EH (cell line): ENCODE measurements at regions not wholly inside any gene's neighbourhood (a gene's known extent, or its start where the extent isn't known, plus 50 kb on each side); places are given as distances from the start of the nearest gene placed in this dataset.

Experiments used
- DNase-seq: peaks from one replicate; pipeline ENCODE4 v3.0.0-alpha.2; 2015; ENCODE audit warnings: low read depth

GRCh38 chr17:6212766-6213165, 142.6 kb downstream of the WSCD1 start:
- no peak for DNase-seq

GRCh38 chr17:6209829-6210228, 139.7 kb downstream of the WSCD1 start:
- DNase-seq, result no peak

- DNase-seq, result no peak
These were observed 138.5 kb downstream of the WSCD1 start for GRCh38 chr17:6208608-6209180.

GRCh38 chr17:6205525-6205924, 135.3 kb downstream of the WSCD1 start:
- DNase-seq, result no peak

- DNase-seq, result no peak
These were observed 134.9 kb downstream of the WSCD1 start for GRCh38 chr17:6205033-6205432.

- DNase-seq, result no peak
These were observed 134.1 kb downstream of the WSCD1 start for GRCh38 chr17:6204203-6204722.

GRCh38 chr17:6196355-6196754, 126.2 kb downstream of the WSCD1 start:
- no peak for DNase-seq

- DNase-seq, result no peak
These were observed 124.9 kb downstream of the WSCD1 start for GRCh38 chr17:6195123-6195522.

GRCh38 chr17:6191405-6192324, 121.5 kb downstream of the WSCD1 start:
- DNase-seq, result no peak

GRCh38 chr17:6187836-6188235, 117.7 kb downstream of the WSCD1 start:
- DNase-seq, result no peak

GRCh38 chr17:6186998-6187397, 116.8 kb downstream of the WSCD1 start:
- no peak for DNase-seq

GRCh38 chr17:6184508-6184907, 114.3 kb downstream of the WSCD1 start:
- no peak for DNase-seq

GRCh38 chr17:6179017-6179416, 108.8 kb downstream of the WSCD1 start:
- DNase-seq, result no peak

GRCh38 chr17:6177941-6178694, 107.9 kb downstream of the WSCD1 start:
- DNase-seq, result no peak
